Lower leg skin (tissue), 4 donors: ENCODE measurements at regions not wholly inside any gene's neighbourhood (a gene's known extent, or its start where the extent isn't known, plus 50 kb on each side); places are given as distances from the start of the nearest gene placed in this dataset.
"Not testable (repeated sequence)": the region's sequence is repeated elsewhere in the genome, so short reads cannot be mapped to it uniquely, and the experiment has no call there.

Experiments
- DNase-seq, 2 donors: peaks; one replicate each; pipeline ENCODE4 v3.0.0-alpha.2; 2019; ENCODE audit warnings: low spot score in 2 of 2
- H3K4me3 ChIP-seq: fragments of 200-600 bp; sonication (generic); 2 replicates; pipeline ENCODE4 v1.5.1; 2017; ENCODE audit warnings: mild to moderate bottlenecking, low read depth; ENCODE audit not compliant: poor library complexity, severe bottlenecking
- CTCF ChIP-seq, 3 donors: fragments of 450-650 bp; IDR thresholded peaks; one replicate each; pipeline ENCODE4 v1.5.1; 2016; ENCODE audit warnings: antibody characterized with exemption in 3 of 3, mild to moderate bottlenecking in 3 of 3, moderate library complexity in 2 of 3
- POLR2A ChIP-seq, 2 donors: fragments of 450-650 bp; IDR thresholded peaks; one replicate each; pipeline ENCODE4 v1.6.1; 2016 to 2017; ENCODE audit warnings: antibody characterized with exemption in 2 of 2, mild to moderate bottlenecking in 1 of 2, moderate library complexity in 1 of 2
- WGBS, 2 donors: methylation state at CpG; one replicate each; pipeline ENCODE4 v1.1.5; 2018; 5-methylcytosine and 5-hydroxymethylcytosine counted together
- intact Hi-C: fragments of 100-400 bp; cut with DNase I; formaldehyde crosslinking; loops from one replicate; pipeline ENCODE4 v1.15.0; 2023; ENCODE audit warnings: low total_unique reads

DNA sequence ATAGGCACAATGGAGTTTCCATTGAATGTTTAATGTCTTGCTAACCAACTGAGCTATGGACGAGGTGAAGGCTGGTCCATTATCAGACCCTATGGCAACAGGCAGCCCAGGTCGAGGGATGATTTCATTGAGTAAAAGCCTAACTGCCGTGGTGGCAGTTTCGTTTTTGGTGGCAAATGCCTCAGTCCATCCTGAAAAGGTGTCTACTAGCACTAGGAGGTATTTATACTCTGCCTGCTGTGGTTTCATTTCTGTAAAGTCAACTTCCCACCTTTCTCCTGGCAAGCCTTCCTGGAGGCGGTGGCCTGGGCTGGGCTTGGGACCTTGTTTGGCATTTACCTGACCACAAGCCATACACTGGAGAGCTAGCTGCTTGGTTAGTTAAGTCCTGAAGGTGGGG is 75.8 kb downstream of the PRR15 start:
- WGBS, 2 donors, result 75 to 94% methylated on average over 5 of the region's 5 CpGs
- DNase-seq, result no peak
- no peak overlapping the region for H3K4me3 ChIP-seq
- no peak for TF ChIP-seq POLR2A (IDR thresholded peaks at IDR 0.05)
- TF ChIP-seq CTCF (IDR thresholded peaks at IDR 0.05), result no peak
- intact Hi-C loops, result no loop called here

GRCh38 chr7:29639886-29640595 is 76.4 kb downstream of the PRR15 start:
- intact Hi-C loops, result no loop called here
- TF ChIP-seq POLR2A (IDR thresholded peaks at IDR 0.05) (no peak), CTCF (IDR thresholded peaks at IDR 0.05) (no peak)
- no peak for DNase-seq
- whole genome bisulfite sequencing, 2 donors, result 62 to 68% methylated on average over 12 of the region's 12 CpGs
- H3K4me3 ChIP-seq, result no peak overlapping the region

DNA sequence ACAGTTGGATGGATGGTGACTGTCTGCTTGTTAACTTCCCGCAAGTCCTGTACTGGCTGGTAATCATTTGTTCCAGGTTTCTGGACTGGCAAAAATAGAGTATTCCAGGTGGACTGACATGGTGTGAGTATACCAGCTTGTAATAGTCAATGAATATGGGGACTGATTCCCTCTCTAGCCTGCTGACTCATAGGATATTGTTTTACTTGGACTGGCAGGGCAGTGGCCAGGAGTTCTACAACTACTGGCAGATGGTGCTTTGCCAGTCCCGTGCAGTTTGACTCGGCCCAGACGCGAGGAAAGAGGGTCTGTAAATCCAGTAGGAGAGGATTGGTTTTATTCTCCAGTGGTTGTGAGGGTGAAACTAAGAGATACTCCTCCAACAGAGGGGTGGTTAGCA is 78.0 kb downstream of the PRR15 start:
- DNase-seq, result no peak
- intact Hi-C loops, result no loop called here
- WGBS, 2 donors, result 94 to 98% methylated on average over 5 of the region's 5 CpGs
- TF ChIP-seq CTCF (IDR thresholded peaks at IDR 0.05), result no peak
- TF ChIP-seq POLR2A (IDR thresholded peaks at IDR 0.05), result no peak
- no peak overlapping the region for H3K4me3 ChIP-seq

DNA sequence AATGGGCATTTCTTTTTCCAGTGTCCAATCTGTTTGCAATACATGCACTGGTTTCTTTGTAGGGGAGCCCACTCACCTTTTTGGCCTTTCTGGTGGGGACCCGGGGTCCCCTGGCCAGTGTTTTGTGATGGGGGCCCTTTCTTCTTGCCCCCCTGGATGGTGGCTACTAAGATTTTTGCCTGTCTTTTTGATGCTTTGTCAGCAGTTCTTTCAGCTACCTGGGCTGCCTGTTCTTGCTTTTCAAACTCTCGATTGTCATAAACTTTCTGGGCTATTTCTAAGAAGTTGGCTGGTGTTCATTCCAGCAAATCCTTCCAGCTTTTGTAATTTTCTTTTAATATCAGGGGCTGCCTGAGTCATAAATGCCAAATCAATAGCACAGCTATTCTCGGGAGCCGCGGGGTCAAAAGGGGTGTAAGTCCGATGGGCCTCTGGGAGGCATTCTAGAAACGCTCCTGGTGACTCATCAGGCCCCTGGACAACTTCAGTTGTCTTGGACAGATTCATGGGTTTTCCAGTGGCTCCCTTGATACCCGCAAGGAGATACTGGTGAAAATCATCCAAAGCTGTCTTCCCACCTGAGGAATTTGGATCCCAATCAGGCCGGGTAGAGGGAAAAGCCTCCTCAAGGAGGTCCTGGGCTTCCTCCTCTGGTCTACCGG is 79.0 kb downstream of the PRR15 start:
- WGBS, 2 donors, result 79 to 87% methylated on average over 10 of the region's 10 CpGs
- TF ChIP-seq POLR2A (IDR thresholded peaks at IDR 0.05), result no peak
- no peak for TF ChIP-seq CTCF (IDR thresholded peaks at IDR 0.05)
- no peak overlapping the region for H3K4me3 ChIP-seq
- DNase-seq, result no peak
- intact Hi-C loops, result no loop called here

DNA sequence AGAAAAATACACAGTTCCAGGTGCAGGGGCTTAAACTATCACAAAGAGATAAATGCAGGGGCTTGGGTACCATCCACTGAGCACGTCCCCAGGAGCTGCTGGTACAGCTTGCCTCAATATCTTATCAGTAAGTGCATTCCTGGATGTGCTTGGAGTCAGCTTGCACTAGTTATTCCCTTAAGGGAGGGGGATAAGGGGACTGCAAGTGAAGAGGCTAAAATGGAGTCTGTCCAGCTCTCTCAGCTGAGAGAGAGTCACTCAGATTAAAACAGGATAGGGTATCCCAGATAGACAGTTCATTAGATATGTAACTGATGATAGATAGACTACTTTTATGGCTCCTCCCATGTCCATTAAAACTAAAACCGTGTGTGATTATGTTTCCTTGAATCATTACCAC is 82.5 kb downstream of the PRR15 start:
- 48 to 63% methylated on average over 2 of the region's 2 CpGs for WGBS, 2 donors
- DNase-seq, intact Hi-C loops, H3K4me3 ChIP-seq: not testable (repeated sequence)

GRCh38 chr7:29647020-29647654 is 83.5 kb downstream of the PRR15 start:
- no peak overlapping the region for H3K4me3 ChIP-seq
- intact Hi-C loops, result no loop called here
- TF ChIP-seq POLR2A (IDR thresholded peaks at IDR 0.05) (no peak), CTCF (IDR thresholded peaks at IDR 0.05) (no peak)
- DNase-seq, result no peak
- WGBS, 2 donors, result 87 to 90% methylated on average over 4 of the region's 4 CpGs

- DNase-seq, intact Hi-C loops, H3K4me3 ChIP-seq: not testable (repeated sequence)
- 82 to 93% methylated on average over 5 of the region's 5 CpGs for WGBS, 2 donors
Observed at GRCh38 chr7:29647691-29648210, 84.1 kb downstream of the PRR15 start.
